ENCODE measurements at regions not wholly inside any gene's neighbourhood (a gene's known extent, or its start where the extent isn't known, plus 50 kb on each side); places are given as distances from the start of the nearest gene placed in this dataset.

DNA sequence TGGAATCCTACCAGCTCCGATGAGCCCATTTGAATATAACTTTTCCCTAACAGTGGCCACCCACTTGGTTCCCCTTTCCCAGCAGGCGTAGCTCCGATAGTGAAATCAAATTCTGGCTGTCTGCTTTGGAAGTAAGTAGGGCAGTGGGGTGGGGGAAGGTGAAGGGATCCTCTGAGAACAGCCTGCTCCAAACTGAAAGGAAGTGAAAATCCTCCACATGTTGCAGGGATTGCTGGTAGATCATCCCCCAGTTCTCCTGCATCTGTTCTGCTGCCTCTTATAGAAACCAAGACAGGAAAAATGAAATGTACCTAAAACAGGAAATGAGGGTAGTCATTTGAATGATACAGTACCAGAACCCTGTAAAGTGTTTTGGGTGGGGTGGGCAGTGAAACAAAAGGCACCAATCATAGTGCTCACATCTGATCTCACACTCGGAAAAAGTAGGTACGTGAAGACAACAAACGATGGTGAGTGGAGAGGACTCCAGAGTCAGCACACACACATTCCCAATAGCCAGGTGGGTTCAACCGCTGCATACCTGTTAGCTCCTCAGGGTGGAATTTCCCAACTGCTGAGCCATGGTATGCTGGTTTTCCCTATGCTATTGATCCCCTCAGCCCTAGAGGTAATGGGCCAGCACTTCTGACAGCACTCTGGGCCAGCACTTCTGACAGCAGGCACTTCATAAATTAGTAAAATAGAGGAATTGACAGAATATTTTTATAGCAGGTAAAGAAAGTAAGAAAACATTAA, 304.9 kb upstream of the ADAMTS9 start:
- Histone ChIP-seq H3K27ac (ENCODE audit: low read depth, low read length) (no peak overlapping the region), H3K9me3 (ENCODE audit: control insufficient read depth, low read length) (no peaks in the 10 kb centered on the region), H3K36me3 (ENCODE audit: control insufficient read depth, insufficient read depth, low read length) (no peaks in the 10 kb centered on the region), H3K27me3 (ENCODE audit: control insufficient read depth, insufficient read depth, low read length, poor library complexity, severe bottlenecking) (no peaks in the 10 kb centered on the region), H3K4me1 (ENCODE audit: control insufficient read depth, insufficient read depth, low read length) (peaks cover 7% of the 10 kb centered on the region), H3K4me3 (ENCODE audit: low read length) (no peak overlapping the region), H3K9ac (ENCODE audit: extremely low read depth, low read length, poor library complexity, severe bottlenecking) (no peak overlapping the region)
- Mint-ChIP-seq H3K36me3 (ENCODE audit: low read depth) (no peaks in the 10 kb centered on the region), H3K27me3 (ENCODE audit: insufficient read depth) (no peaks in the 10 kb centered on the region), H3K9me3 (no peaks in the 10 kb centered on the region), H3K4me1 (peaks cover 28% of the 10 kb centered on the region), H3K27ac (no peak overlapping the region), H3K4me3 (no peak overlapping the region)
- WGBS, 2 experiments (ENCODE audit: insufficient coverage in 1 of 2, insufficient read length in 1 of 2), result 88 to 96% methylated on average over 3 to 7 of the region's 7 CpGs
- peak; percentile 72 for DNase-seq
- TF ChIP-seq, protein P1, sequence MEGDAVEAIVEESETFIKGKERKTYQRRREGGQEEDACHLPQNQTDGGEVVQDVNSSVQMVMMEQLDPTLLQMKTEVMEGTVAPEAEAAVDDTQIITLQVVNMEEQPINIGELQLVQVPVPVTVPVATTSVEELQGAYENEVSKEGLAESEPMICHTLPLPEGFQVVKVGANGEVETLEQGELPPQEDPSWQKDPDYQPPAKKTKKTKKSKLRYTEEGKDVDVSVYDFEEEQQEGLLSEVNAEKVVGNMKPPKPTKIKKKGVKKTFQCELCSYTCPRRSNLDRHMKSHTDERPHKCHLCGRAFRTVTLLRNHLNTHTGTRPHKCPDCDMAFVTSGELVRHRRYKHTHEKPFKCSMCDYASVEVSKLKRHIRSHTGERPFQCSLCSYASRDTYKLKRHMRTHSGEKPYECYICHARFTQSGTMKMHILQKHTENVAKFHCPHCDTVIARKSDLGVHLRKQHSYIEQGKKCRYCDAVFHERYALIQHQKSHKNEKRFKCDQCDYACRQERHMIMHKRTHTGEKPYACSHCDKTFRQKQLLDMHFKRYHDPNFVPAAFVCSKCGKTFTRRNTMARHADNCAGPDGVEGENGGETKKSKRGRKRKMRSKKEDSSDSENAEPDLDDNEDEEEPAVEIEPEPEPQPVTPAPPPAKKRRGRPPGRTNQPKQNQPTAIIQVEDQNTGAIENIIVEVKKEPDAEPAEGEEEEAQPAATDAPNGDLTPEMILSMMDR (conservative IDR thresholded peaks at IDR 0.05), result no peak

DNA sequence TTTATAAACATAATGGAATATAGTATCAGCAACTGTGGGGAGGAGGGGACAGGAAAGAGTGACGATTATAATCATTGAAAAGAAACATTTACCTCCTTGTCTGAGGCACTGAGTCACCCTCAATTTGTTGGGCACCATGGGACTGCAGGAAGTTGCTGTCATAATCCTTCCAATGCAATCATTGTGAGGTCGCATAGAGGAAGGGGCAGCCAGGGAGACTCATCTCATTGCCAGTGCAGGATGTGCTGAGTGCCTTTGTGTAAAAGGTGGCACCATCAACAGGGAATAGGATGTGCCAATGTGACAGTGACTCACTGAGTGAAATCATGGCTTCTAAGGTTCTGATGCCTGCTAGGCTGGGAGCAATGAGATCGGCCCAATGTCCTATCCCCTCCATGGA, 300.4 kb upstream of the ADAMTS9 start:
- DNase-seq, result no peak
- 50 to 62% methylated on average over 2 to 3 of the region's 3 CpGs for WGBS, 2 experiments (ENCODE audit: insufficient coverage in 1 of 2, insufficient read length in 1 of 2)
- Histone ChIP-seq H3K9ac (ENCODE audit: extremely low read depth, low read length, poor library complexity, severe bottlenecking) (no peak overlapping the region), H3K27ac (ENCODE audit: low read depth, low read length) (no peak overlapping the region), H3K27me3 (ENCODE audit: control insufficient read depth, insufficient read depth, low read length, poor library complexity, severe bottlenecking) (no peaks in the 10 kb centered on the region), H3K4me1 (ENCODE audit: control insufficient read depth, insufficient read depth, low read length) (no peaks in the 10 kb centered on the region), H3K36me3 (ENCODE audit: control insufficient read depth, insufficient read depth, low read length) (no peaks in the 10 kb centered on the region), H3K9me3 (ENCODE audit: control insufficient read depth, low read length) (no peaks in the 10 kb centered on the region), H3K4me3 (ENCODE audit: low read length) (no peak overlapping the region)
- Mint-ChIP-seq H3K9me3 (no peaks in the 10 kb centered on the region), H3K36me3 (ENCODE audit: low read depth) (no peaks in the 10 kb centered on the region), H3K27me3 (ENCODE audit: insufficient read depth) (no peaks in the 10 kb centered on the region), H3K4me3 (no peak overlapping the region), H3K4me1 (peaks cover 9% of the 10 kb centered on the region), H3K27ac (no peak overlapping the region)
- TF ChIP-seq, protein P1 (conservative IDR thresholded peaks at IDR 0.05), result no peak

DNA sequence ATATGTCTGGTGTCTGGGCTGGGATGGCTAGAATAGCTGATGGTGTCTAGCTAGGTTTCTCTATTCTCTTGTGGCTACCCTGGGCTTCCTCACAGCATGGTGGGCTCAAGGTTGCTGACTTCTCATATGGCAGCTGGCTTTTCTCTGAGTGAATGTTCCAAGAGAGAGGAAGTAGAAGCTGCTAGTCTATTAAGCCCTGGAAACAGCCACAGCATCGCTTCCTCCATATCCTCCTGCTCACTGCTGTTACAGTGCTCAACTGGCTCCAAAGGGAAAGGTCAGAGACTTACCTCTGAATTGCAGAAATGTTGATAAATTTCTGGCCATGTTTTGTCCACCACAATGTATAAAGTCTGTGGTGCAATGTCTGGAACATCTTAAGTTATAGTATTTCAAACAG, 299.9 kb upstream of the ADAMTS9 start:
- WGBS, 2 experiments (ENCODE audit: insufficient coverage in 1 of 2, insufficient read length in 1 of 2), result 100% methylated on average over 1 of the region's 1 CpG; no CpG with 5 or more reads in 1 of the 2 experiments
- no peak overlapping the region for H3K4me3 Mint-ChIP-seq

More for the DNA sequence above, 299.9 kb upstream of the ADAMTS9 start:
- no peaks in the 10 kb centered on the region for H3K27me3 ChIP-seq (ENCODE audit: control insufficient read depth, insufficient read depth, low read length, poor library complexity, severe bottlenecking)
- H3K9ac ChIP-seq (ENCODE audit: extremely low read depth, low read length, poor library complexity, severe bottlenecking), result no peak overlapping the region
- Mint-ChIP-seq H3K4me1 (peaks cover 6% of the 10 kb centered on the region), H3K9me3 (no peaks in the 10 kb centered on the region), H3K27me3 (ENCODE audit: insufficient read depth) (no peaks in the 10 kb centered on the region), H3K36me3 (ENCODE audit: low read depth) (no peaks in the 10 kb centered on the region), H3K27ac (no peak overlapping the region)
- TF ChIP-seq, protein P1 (conservative IDR thresholded peaks at IDR 0.05), result no peak
- no peak overlapping the region for H3K4me3 ChIP-seq (ENCODE audit: low read length)
- no peaks in the 10 kb centered on the region for H3K4me1 ChIP-seq (ENCODE audit: control insufficient read depth, insufficient read depth, low read length)
- no peaks in the 10 kb centered on the region for H3K9me3 ChIP-seq (ENCODE audit: control insufficient read depth, low read length)
- DNase-seq, result no peak
- H3K27ac ChIP-seq (ENCODE audit: low read depth, low read length), result no peak overlapping the region
- no peaks in the 10 kb centered on the region for H3K36me3 ChIP-seq (ENCODE audit: control insufficient read depth, insufficient read depth, low read length)

Data from endodermal cell (in vitro differentiated cells).